Motor neuron (in vitro differentiated cells): ENCODE measurements at regions not wholly inside any gene's neighbourhood (a gene's known extent, or its start where the extent isn't known, plus 50 kb on each side); places are given as distances from the start of the nearest gene placed in this dataset.
A peak's percentile ranks its signal among the peaks of the same experiment; 100 is the strongest.
"Not testable (repeated sequence)": the region's sequence is repeated elsewhere in the genome, so short reads cannot be mapped to it uniquely, and the experiment has no call there.

ENCODE experiments used
- ATAC-seq, 8 experiments: fragments of 200-7000 bp; cut with Tn5 transposase; replicated peaks in 6 of 8; 2 replicates each; pipeline ENCODE4 v1.8.0; 2021; ENCODE audit warnings: mild to moderate bottlenecking in 8 of 8, moderate library complexity in 8 of 8
- H3K27ac ChIP-seq, 2 donors: fragments of 250-450 bp; sonication (Bioruptor Pico); 2 replicates each; pipeline ENCODE4 v1.9.0; 2021; ENCODE audit warnings: antibody characterized with exemption in 2 of 2, mild to moderate bottlenecking in 2 of 2, moderate library complexity in 1 of 2
- H3K4me1 ChIP-seq, 2 donors: fragments of 250-450 bp; sonication (Bioruptor Pico); replicated peaks in 1 of 2; 2 replicates each; pipeline ENCODE4 v1.6.1; 2021; ENCODE audit warnings: antibody characterized with exemption in 2 of 2, mild to moderate bottlenecking in 2 of 2, moderate library complexity in 1 of 2
- H3K4me3 ChIP-seq, 5 donors: fragments of 250-450 bp; sonication (Bioruptor Pico); 2 replicates each; pipeline ENCODE4 v1.9.0; 2021; ENCODE audit warnings: antibody characterized with exemption in 5 of 5, mild to moderate bottlenecking in 5 of 5, moderate library complexity in 4 of 5
- WGBS, 10 experiments: fragments of 450-650 bp; shearing (Covaris generic); methylation state at CpG; one replicate each; pipeline ENCODE4 v1.0.0; 2022; 5-methylcytosine and 5-hydroxymethylcytosine counted together
- in situ Hi-C, 9 experiments: fragments of 400-800 bp; cut with MboI; loops; one replicate each; pipeline ENCODE4 v1.15.0; 2021; ENCODE audit warnings: low sequenced_read_pairs in 9 of 9, low pct_unique_long_range_greater_than_20kb in 2 of 9; ENCODE audit not compliant: unreplicated experiment in 9 of 9

DNA sequence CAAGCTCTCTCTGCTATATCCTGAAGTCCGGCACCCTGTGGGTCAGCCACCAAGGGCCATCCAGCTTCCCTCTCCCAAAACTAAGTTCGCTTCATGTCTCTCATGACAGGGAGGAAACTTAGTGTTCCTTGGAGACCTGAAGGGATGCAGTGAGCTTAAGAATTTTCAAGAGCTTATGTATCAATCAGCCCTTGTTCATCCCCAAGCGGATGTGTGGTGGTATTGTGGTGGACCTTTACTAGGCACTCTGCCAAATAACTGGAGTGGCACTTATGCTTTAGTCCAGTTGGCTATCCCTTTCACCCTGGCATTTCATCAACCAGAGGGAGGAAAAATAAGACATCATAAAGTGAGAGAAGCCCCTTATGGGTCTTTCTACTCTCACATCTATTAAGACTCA is 114.6 kb upstream of the PPM1J start:
- H3K4me3 ChIP-seq, H3K4me1 ChIP-seq, in situ Hi-C loops, ATAC-seq, H3K27ac ChIP-seq: not testable (repeated sequence)
- WGBS, 10 experiments = 80 to 100% (median 92%) methylated on average over 2 to 3 of the region's 3 CpGs; no CpG with 5 or more reads in 3 of the 10 experiments

DNA sequence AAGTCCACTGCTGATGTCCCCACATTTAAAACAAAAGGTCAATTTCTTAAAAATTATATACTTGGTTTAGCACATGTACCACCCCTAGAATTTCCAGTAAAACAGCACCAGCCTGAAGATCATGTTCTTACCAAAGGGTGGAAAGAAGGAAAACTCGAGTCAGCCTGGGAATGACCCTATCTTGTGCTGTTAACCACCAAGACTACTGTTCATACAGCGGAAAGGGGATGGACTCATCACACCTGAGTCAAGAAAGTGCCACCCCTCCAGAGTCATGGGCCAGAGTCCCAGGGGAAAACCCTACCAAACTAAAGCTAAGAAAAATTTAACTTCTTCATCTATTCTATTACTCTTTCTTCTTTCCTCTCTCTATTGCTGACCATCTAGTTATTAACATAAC is 113.6 kb upstream of the PPM1J start:
- no peaks in the 10 kb centered on the region for H3K4me1 ChIP-seq
- H3K4me3 ChIP-seq = no peak overlapping the region
- ATAC-seq = no peak
- in situ Hi-C loops = no loop called here
- no peak overlapping the region for H3K27ac ChIP-seq
- WGBS, 10 experiments = 17 to 89% (median 64%) methylated on average over 1 to 2 of the region's 2 CpGs; no CpG with 5 or more reads in 3 of the 10 experiments

DNA sequence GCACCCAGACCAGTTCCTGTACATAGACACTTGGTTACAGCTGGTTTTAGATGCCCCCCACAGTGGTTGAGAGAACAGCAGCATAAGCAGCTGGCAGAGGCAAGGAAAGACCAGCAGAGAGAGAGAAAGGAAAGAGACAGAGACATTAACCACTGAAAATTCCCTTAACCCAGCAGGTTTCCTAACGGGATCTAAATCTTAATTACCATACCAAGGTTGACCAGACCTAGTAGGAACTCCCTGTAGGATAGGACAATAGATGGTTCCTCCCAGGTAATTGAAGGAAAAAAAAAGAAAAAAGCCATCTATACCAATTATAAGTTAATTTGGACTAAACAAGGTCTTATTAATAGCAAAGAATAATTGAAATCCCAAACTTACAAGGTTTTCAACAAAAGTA is 112.3 kb upstream of the PPM1J start:
- H3K27ac ChIP-seq, H3K4me3 ChIP-seq, ATAC-seq, H3K4me1 ChIP-seq, in situ Hi-C loops: not testable (repeated sequence)
- WGBS, 10 experiments = 8 to 40% (median 22%) methylated on average over 1 of the region's 1 CpG; no CpG with 5 or more reads in 3 of the 10 experiments

DNA sequence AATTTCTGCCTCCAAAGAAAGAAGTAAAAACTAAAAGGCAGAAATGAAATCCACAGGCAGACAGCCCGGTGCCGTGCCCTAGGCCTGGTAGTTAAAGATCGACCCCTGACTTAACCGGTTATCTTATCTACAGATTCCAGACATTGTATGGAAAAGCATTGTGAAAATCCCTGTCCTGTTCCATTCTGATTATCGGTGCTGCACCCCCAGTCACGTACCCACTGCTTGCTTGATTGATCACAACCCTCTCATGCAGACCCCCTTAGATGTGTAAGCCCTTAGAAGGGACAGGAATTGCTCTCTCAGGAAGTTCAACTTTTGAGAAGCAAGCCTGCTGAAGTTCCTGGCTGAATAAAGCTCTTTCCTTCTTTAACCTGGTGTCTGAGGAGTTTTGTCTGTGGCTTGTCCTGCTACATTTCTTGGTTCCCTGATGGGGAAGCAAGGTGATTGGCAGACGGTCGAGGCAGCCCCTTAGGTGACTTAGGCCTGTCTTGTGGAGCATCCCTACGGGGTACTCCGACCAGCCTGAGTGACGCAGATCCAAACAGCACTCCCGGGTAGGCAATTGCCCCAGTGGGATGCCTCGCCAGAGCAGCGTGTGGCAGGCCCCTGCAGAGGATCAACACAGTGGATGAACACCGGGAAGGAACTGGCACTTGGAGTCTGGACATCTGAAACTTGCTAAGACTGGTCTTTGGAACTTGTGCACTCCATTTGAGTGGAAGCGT is 111.2 kb upstream of the PPM1J start:
- Histone ChIP-seq H3K4me1 (peaks cover 6 to 9% of the 10 kb centered on the region in 2 donors), H3K4me3 (no peak overlapping the region), H3K27ac (no peak overlapping the region)
- in situ Hi-C loops = no loop called here
- 66 to 100% (median 90%) methylated on average over 1 to 13 of the region's 16 CpGs; no CpG with 5 or more reads in 1 of the 10 experiments for WGBS, 10 experiments
- ATAC-seq = no peak

DNA sequence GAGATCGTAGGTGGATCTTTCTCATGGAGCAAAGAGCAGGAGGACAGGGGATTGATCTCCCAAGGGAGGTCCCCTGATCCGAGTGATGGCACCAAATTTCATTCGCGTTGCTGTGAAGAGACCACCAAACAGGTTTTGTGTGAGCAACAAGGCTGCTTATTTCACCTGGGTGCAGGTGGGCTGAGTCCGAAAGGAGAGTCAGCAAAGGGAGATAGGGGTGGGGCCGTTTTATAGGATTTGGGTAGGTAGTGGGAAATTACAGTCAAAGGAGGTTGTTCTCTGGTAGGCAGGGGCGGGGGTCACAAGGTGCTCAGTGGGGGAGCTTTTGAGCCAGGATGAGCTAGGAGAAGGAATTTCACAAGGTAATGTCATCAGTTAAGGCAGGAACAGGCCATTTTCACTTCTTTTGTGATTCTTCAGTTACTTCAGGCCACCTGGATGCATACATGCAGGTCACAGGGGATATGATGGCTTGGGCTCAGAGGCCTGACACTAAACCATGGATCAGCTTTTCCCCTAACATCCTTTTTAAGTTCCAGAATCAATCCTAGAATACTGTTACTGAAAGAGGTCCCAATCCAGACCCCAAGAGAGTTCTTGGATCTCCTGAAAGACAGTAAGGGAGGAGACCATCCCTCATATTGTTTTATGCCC is 110.6 kb upstream of the PPM1J start:
- H3K4me3 ChIP-seq, in situ Hi-C loops, H3K27ac ChIP-seq, ATAC-seq: not testable (repeated sequence)
- H3K4me1 ChIP-seq = peaks cover 9 to 11% of the 10 kb centered on the region in 2 donors
- WGBS, 10 experiments = 40 to 100% (median 81%) methylated on average over 1 to 7 of the region's 7 CpGs; no CpG with 5 or more reads in 1 of the 10 experiments

DNA sequence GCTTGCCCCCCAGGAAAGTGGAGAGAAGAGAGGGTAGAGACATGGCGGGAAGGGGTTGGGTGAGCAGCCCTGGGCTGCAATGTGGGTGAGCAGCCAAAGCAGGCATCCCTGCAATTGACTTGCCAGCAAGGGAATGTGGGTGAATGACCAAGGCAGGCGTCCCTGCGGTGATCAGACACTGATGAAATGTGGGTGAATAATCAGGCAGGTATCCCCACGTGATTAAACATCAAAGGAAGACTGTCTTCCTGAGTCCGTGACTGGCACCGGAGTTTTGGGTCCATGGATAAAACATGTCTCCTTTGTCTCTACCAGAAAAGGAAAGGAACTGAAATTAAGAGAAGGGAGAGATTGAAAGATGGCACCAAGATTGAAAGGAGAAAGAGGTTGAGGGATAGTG is 109.9 kb upstream of the PPM1J start:
- H3K4me3 ChIP-seq, H3K27ac ChIP-seq, ATAC-seq, in situ Hi-C loops: not testable (repeated sequence)
- peaks cover 9 to 11% of the 10 kb centered on the region in 2 donors for H3K4me1 ChIP-seq
- 50 to 100% (median 80%) methylated on average over 1 to 6 of the region's 6 CpGs; no CpG with 5 or more reads in 3 of the 10 experiments for WGBS, 10 experiments

DNA sequence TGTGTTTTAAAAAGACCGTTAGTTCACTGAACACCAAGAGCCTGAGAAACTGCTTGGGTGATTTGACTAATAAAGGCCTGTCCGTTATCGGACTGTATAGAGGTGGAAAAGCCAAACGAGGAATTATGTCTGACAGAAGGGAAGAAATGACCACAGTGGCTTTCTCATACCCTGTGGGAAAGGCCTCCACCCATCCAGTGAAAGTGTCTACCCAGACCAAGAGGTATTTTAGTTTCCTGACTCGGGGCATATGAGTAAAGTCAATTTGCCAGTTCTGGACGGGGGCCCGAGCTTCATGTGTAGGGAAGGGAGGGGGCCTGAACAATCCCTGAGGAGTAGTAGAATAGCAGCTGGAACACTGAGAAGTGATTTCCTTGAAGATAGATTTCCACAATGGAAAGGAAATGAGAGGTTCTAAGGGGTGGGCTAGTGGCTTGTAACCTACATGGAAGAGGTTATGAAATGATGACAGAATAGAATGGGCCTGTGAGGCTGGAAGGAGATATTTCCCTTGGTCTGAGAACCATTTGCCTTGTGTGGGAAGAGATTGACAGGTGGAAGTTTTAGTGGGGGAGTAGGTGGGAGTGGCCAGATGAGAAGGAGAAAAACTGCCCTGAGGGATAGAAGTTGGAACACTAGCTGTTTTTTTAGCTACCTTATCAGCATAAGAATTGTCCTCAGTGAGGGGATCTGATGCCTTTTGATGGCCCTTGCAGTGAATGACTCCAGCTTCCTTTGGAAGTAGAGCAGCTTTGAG is 106.4 kb upstream of the PPM1J start:
- peaks cover 17 to 25% of the 10 kb centered on the region in 2 donors for H3K4me1 ChIP-seq
- ATAC-seq, H3K4me3 ChIP-seq, H3K27ac ChIP-seq: not testable (repeated sequence)
- WGBS, 10 experiments = 48 to 100% (median 55%) methylated on average over 2 to 7 of the region's 7 CpGs; no CpG with 5 or more reads in 1 of the 10 experiments
- in situ Hi-C loops = loop anchor here in 1 of 9 experiments (25.0 kb wide), 1 partner anchor 216 kb away; no protein-coding TSS in a partner anchor

DNA sequence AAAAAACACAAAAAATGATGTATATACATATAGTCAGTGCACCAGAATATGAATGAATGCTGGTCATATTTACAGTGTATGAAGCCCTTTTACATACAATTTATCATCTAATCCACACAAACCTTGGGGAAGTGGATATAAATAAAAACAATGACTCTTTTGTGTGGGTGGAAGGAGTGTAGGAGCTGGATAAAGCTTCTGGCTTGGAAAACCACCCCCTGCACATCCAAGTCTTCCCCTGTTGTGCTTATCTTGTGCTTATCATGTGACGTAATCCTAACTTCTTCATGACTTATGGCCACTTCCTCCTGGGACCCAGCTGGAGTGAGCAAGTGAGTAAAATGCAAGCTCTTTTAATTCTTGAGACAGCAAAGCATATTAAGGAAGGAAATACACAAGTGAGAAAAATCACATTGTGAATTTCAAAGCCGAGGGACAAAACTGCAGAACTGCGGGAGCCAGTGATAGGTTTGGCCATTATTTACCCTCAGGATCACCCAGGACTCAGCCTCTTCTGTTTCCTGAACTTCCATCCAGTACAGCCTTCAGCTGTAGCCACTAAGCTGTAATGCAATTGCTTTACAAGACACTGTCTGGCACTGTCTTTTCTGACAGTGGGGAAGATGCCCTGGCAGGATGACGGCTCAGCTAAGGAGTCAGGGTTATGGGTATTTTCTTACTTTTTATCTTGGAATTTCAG is 104.0 kb upstream of the PPM1J start:
- H3K4me1 ChIP-seq = peaks cover 17 to 25% of the 10 kb centered on the region in 2 donors
- 9 to 100% (median 72%) methylated on average over 1 to 4 of the region's 4 CpGs for WGBS, 10 experiments
- H3K4me3 ChIP-seq = no peak overlapping the region
- peak in 6 of 8 experiments; percentile 33 to 80 (median 61) for ATAC-seq
- in situ Hi-C loops = loop anchor here in 1 of 9 experiments (25.0 kb wide), 1 partner anchor 218 kb away; no protein-coding TSS in a partner anchor
- no peak overlapping the region for H3K27ac ChIP-seq

DNA sequence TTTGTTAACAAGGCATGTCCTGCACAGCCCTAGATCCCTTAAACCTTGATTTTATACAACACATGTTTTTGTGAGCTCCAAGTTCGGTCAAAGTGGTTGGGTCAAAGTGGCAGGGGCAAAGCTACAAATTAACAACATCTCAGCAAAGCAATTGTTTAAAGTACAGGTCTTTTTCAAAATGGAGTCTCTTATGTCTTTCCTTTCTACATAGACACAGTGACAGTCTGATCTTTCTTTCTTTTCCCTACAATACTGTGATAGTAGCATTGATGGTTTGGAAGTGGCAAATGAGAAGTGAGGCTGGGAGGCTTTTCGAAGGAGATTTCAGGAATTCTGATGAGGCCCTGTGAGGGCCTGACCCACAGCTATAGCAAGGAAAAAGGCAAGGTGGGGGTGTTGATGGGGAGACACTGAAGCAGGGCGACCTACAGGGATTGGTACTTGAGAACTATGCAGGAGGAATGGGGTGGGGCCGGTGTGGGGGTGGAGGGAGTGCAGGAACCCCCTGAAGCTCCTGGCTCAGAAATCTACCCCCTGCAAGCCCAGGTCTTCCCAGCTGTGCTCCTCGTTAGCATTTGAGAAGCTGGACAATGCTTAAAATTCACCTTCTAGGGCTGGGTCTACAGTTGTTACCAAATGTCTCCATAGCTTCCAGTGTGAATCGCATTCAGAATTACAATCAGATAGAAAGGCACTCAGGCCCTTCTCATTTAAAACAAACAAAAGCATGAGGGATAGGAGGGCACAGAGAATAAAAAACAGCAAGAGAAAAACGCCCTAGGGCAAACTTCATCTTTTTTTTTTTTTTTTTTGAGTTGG is 102.6 kb upstream of the PPM1J start:
- H3K4me3 ChIP-seq = no peak overlapping the region
- 21 to 53% (median 30%) methylated on average over 2 to 6 of the region's 7 CpGs; no CpG with 5 or more reads in 2 of the 10 experiments for WGBS, 10 experiments
- peak in 2 of 8 experiments; percentile 9 to 41 for ATAC-seq
- no peak overlapping the region for H3K27ac ChIP-seq
- in situ Hi-C loops = loop anchor here in 1 of 9 experiments (25.0 kb wide), 1 partner anchor 220 kb away; no protein-coding TSS in a partner anchor
- peaks cover 24 to 37% of the 10 kb centered on the region in 2 donors for H3K4me1 ChIP-seq

DNA sequence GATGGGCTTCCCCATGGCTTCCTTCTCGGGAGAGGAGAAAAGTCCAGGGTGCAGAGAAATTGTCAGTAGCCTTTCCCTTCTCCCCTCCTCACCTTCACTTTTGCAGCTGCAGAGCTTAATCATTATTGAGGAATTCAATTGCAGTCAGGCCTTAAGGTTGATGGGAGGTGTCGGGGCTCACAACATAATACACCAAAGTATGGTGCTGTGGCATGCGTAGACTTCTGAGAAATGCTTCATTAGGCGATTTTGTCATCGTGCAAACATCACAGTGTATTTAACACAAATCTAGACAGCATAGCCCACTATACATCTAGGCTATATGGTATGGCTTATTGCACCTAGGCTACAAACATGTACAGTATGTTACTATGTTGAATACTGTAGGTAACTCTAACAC is 100.2 kb upstream of the PPM1J start:
- 60 to 100% (median 80%) methylated on average over 1 to 5 of the region's 5 CpGs; no CpG with 5 or more reads in 3 of the 10 experiments for WGBS, 10 experiments
- ATAC-seq = no peak
- Histone ChIP-seq H3K27ac (no peak overlapping the region), H3K4me1 (peaks cover 15 to 26% of the 10 kb centered on the region in 2 donors), H3K4me3 (no peak overlapping the region)
- in situ Hi-C loops = loop anchor here in 1 of 9 experiments (25.0 kb wide), 1 partner anchor 222 kb away; no protein-coding TSS in a partner anchor

DNA sequence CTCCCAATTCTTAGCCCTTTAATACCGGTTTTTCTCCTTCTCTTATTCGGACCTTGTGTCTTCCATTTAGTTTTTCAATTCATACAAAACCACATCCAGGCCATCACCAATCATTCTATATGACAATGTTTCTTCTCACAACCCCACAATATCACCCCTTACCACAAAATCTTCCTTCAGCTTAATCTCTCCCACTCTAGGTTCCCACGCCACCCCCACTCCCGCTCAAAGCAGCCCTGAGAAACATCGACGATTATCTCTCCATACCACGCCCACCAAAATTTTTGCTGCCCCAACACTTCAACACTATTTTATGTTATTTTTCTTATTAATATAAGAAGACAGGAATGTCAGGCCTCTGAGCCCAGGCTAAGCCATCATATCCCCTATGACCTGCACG is 99.5 kb upstream of the PPM1J start:
- in situ Hi-C loops = loop anchor here in 1 of 9 experiments (25.0 kb wide), 1 partner anchor 223 kb away; no protein-coding TSS in a partner anchor
- not testable (repeated sequence) for H3K4me3 ChIP-seq, ATAC-seq, H3K27ac ChIP-seq
- peaks cover 15 to 26% of the 10 kb centered on the region in 2 donors for H3K4me1 ChIP-seq
- 78 to 100% (median 96%) methylated on average over 2 to 8 of the region's 8 CpGs; no CpG with 5 or more reads in 2 of the 10 experiments for WGBS, 10 experiments
